ENCODE measurements at regions not wholly inside any gene's neighbourhood (a gene's known extent, or its start where the extent isn't known, plus 50 kb on each side); places are given as distances from the start of the nearest gene placed in this dataset.
"Not testable (repeated sequence)": the region's sequence is repeated elsewhere in the genome, so short reads cannot be mapped to it uniquely, and the experiment has no call there.

DNA sequence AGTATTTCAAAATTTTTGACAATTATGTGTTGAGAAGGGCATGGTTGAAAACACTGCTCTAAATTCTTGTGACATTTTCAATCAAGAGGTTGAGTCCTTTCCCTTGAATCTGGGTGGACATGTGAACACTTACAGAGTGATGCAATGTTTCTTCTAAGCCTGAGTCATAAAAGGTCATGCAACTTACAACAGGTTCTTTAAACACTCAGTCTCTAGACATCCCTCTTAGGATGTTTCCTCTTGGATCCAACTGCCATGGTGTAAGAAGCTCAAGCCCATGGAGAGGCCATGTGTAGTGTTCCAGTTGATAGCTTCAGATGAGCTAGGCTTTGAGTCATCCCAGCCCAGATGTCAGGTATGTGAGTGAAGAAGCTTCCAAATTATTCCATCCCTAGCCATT is 232.2 kb upstream of the MAOA start:
- DNase-seq: no peak

DNA sequence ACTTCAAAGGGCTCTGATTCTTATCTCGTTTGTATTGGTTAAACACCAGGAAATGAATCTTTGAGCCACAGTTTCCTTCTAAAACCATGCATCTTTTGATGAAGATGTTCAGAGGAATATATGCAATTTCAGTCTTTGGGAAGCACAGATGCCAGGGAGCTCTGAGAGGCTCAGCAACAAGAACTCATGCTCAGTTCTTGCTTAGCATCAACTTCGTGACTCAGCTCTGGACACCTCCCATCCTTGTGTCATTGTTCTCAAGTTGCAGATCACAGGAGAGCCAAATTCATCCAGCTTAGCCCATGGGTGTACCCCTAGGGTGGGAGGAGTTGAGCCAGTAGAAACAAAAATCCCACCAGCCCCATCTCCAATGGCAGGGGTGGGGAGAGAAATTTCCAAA is 219.6 kb upstream of the MAOA start:
- no peak for DNase-seq

DNA sequence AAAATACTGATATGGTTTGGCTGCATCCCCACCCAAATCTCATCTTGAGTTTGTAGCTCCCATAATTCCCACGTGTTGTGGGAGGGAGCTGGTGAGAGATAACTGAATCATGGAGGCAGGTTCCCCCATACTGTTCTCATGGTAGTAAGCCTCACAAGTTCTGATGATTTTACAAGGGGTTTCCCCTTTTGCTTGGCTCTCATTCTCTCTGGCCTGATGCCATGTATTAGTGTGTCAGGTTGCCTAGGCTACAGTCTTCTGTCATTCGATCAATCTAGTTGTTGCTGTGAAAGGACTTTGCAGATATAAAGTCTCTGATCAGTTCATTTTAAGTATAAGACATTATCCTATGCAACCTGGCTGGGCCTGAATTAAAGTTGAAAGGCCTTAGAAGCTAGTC is 209.3 kb upstream of the MAOA start:
- DNase-seq: no peak

DNA sequence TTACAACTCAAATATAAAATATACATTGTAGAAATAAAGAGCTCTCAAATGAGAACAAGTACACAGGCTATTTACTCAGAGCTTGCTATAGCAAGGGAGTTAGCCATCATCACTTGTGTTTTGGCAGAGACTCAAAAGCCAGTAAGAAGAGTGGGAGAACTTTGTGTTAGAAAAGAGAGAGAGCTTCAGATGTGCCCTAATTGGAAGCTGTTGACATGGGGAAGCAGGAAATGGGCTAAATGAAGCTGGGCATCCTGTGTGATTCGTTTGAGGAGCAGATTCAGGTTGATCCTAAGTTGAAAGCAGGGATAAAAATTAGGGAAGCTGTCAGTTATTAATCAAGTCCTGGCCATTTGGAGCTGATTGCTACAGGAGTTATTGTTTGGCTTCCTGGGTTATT is 207.4 kb upstream of the MAOA start:
- no peak for DNase-seq

DNA sequence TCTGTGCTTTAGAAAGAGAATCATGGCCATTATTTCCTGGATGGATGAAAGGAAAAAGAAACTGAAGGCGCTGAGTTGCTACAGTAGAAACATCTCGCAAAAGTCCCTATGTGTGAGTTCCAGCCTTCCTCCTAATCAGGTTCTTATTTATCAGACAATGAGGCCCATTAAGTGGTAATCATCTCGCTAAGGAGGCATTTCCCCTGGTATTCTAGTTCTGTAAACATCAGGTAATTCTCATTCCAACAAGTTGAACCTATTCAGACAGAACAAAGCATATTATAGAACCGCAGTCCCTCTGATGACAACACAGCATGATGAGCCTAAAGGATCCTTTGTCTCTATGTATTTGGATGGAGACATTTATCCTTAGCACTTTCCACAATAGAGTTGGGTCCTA is 205.7 kb upstream of the MAOA start:
- no peak for DNase-seq

DNA sequence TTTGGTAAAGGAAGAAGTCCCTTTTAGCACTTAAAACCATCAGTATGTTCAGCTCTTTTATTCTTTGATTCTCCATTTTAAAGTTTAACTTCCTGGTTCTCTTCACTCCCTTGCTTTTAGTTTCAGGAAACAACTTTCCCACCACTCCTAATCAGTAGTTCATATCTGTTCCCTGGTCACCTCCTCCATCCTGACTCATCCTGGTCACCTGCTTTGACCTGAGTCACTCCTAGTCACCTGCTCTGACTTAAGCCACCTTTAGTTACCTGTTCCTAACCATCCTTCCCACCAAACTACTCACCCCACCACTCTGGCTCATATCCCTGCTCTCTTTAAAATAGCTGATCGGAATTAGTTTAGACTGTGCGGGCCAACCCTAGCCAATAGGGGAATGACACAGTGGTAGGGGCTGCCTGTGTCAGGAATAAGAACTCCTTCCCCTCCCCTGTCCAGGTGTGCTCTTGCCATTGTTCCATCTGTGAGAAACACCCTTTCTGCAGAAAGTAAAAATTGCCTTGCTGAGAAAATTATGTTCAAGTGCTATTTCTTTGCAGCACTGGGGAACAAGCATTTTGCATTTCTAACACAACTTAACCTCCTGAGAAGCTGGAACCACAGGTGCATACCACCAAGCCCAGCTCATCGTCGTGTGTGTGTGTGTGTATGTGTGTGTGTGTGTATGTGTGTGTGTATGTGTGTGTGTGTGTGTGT is 204.0 kb upstream of the MAOA start:
- DNase-seq: not testable (repeated sequence)

DNA sequence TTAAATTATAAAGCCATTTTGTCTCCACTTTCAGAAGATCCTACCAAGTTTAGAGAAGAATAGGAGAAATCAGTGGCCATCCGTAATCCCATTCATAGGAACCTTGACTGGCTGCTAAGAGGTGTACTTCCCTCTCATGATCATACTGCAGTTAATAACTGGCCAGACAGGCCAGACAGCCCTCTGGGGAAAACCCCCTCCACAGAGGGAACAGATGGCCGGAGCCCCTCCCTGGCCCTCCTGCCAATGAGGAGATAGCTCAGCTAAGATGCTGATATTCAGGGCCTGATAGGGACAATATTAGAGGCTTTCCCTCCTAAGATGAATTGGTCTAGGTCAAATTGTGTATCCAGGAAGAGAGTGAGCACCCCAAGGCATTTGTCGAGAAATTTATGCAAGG is 200.0 kb upstream of the MAOA start:
- no peak for DNase-seq

DNA sequence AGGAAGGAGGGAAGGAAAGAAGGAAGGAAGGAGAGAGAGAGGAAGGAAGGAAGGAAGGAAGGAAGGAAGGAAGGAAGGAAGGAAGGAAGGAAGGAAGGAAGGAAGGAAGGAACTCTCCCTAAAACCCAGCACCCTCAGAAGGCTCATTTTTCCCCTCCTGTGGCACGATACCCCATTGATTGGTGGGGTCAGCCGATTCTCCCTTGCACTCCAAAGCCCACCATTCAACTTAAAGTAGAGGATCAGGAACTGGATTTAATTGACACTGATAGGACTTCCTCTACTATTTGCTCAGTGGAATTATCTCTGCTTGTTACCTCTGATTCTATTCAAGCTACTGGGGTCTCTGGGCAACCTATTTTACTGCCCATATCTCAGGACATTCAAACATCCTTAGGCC is 199.2 kb upstream of the MAOA start:
- DNase-seq: no peak

DNA sequence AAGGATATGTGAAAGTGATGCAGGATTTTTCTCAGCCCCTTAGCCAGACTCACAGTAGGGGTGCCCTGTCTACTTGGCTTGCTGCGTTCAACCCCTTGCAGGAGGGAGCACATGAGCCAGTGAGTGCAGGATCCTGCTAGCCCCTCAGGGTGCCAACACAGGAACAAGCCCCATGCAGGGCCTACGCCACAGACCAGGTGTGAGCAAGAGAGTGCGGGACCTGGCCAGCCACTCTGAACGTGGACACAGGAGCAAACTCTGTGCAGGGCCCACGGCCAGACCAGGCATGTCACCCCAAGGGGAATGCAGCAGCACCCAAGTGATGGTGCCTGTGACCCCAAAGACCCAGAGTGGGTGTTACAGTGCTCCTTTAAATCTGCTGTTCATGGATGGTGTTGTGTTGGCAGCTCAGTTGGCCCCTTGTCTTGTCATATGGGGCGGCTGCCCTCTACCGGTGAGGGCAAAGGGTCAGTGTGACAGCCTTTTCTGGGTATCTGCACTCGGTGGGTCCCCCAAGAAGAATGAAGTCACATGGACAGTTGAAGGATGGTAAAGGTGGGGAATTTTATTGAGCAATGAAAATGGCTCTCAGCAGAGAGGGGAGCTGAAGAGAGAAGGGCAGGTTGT is 188.4 kb upstream of the MAOA start:
- no peak for DNase-seq

DNA sequence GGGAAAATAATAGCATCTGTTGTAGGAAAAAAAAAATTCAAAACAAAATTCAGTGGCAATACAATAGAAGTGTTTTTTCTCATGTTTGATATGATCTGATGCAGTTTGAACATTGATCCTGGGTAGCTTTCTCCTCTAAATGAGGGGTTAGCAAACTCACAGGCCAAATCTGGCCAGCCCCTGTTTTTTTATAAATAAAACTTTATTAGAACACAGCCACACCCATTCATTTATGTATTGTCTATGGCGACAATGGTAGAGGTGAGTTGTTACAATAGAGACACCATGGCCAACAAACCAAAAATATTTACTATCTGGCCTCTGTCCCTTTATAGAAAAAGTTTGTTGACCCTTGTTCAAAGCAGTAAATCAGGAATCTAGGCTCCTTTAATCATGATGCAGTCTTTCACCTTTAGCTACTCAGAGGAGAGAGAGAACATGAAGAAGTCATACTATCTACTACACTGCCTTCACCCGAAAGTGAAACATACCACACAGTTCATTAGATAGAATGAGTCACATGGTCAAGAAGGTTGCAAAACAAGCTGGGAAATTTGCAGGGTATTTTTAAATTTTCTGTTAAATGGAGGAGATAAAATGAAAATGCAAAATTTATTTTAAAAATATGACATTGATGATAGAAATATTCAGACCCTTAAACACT is 186.6 kb upstream of the MAOA start:
- no peak for DNase-seq

DNA sequence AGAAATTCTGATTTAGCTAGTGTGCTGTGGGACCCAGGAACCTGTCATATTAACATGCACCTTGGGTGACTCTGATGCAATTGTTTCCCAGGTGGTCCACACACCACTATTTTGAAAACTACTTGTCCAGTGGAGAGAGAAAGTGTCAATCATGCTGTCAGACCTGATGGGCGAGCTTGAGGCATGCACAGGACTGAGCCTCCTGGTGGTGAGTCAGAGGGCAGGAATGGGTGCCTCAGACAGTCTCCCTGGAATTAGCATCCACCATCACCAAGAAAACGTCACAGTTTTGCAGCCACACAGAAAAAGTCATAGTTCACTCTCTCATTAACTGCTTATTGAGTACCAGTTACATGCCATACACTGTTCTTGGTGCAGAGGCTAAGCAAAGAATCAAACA is 181.8 kb upstream of the MAOA start:
- no peak for DNase-seq

DNA sequence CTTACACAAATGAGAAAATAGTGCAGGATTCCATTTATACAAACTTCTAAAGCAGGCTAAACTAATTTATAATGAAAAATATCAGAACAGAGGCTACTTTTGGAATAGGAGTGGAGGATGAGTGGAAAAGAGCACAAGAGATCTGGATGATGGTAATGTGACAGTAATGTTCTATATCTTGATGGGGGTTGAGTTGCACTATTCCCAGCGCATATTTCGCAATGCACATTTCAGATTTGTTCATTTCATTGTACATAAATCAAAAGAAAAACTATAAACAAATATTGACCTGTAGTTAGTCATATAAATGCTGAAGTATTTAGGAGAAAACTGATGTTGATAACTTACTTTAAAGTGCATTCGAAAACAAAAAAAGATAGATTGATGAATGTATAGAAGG is 177.0 kb upstream of the MAOA start:
- DNase-seq: no peak

DNA sequence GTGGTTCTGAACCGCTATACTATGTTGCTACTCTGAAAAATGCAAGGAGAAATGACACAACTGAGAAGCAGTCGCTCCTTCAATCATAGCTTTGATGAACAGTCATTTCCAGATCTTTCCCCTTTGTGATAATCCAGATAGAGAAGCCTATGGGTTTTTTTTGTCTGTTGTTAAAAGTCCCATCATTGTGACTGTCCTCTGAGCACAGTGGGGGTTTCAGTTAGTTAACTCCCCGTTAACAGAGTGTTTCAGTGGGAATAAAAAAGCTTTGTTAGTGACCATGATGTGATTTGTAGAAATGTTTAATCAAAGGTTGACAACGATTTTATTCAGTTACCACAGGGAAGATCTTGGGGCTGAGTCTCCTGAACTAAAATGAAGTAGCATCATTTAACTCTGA is 176.2 kb upstream of the MAOA start:
- DNase-seq: no peak

DNA sequence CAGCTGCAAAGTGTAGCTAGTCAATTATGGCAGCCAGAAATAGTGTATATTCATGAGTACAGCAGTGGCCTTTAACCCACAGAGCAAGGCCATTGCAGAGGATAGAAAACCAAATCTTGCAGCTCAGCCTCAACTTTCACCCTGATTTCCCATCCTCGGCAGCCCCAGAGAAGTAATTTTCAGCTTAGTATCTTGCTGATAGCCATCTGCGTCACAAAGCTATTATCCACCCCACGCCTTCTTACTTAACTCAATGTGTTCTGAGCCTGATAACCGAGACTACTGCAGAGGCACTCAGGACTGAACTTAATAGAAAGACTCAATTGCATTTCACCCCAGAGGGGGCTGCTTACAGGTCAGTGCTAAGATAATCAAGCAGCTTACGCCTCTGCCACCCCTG is 174.5 kb upstream of the MAOA start:
- DNase-seq: no peak

DNA sequence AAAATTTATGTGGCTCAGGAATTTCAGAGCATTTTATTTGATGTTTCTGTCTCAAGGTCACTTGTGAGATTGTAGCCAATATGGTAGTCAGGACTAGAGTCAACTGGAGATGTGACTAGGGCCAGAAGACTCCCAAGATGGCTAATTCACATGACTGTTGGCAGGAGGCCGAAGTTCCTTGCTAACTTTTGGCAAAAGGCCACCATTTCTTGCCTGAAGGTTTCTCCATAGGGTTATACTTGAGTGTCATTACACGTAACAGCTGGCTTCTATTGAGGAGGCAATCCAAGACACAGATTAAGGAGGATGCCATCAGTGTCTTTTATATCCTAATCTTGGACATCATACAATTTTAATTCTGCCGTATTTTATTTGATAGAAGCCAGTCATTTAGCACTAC is 162.3 kb upstream of the MAOA start:
- no peak for DNase-seq

DNA sequence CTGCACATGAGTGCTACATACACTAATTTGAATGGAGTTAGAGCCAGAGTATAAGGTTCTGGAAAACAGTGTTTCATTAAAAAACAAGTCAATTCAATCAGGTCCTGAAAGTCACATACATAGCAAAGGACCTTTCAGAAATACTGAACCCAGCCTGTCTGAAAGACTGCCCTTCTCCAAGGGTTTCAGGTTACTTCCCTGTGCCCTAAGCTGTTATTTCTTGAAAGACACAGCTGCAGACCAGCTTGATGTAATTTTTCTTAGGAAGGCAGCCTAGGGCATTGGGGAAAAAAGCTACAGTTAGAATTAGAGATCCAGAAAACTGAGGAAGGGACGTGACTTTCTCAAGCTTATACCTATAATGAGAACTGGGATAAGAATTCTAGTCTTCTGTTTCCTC is 155.9 kb upstream of the MAOA start:
- no peak for DNase-seq

DNA sequence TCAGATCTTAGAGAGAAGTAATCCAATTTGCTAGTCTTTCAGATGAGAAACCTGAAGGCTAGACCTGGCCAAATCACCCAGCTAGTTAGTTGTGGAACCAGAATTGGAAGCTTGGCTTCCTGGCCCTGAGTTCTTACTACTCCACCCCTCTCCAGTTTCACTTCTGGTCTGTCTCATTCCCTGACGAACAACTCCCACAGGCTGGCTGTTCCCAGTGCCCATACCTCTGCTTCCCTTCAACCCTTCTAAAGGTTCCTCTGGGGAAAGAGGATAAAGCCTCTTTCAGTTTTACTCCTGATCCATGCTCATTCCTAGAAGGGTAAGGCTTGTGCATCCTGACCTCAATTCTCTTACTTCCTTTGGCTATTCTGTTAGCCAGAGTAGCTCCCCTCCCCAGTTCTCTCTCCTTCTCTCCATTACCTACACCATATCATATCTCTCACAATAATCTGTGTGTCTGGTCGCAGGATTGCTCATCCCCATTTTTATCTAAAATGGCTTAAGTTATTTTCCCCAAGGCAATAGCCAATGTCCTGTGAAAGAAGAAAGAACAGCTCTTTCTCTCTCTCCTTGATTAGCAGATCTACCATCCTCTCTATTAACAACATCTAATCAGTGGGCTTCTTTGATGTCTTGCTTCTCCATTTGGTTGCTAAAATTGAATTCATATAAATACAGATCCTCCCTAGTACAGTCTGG is 155.0 kb upstream of the MAOA start:
- no peak for DNase-seq

DNA sequence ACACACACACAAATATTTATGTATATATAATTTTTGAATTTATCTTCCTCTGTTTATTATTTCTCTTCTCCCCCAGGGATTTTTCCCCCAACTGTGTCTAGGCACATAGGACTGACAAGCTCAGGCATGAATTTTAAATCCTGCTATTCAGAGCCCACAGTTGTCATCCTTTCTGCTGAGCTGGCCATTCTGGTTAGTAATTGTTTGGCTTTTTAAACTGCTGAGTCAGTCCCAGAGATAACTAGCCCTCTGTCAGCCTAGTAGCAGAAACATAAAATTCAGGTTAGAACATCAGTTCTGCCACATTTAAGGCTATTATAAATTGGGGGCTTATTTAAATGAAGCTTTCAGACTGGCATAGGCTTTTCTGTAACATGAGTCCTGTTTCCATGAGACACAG is 151.7 kb upstream of the MAOA start:
- DNase-seq: no peak

DNA sequence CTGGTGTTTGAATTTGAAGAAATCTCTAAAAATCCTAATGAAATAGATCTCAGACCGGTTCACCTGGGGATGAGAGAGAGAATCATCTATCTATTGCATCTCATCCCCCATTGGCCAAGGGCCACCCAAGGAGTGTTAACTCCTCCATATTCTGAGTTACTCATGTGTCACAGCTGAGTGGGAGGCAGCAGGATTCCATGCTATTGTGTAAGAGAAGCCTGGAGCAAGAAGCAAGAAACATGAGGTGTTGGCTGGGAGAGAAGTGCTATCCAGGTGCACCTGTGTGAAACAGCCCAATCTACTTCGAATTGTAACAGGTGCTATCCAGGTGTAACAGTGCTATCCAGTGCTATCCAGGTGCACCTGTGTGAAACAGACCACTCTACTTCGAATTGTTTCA is 150.3 kb upstream of the MAOA start:
- DNase-seq: no peak

DNA sequence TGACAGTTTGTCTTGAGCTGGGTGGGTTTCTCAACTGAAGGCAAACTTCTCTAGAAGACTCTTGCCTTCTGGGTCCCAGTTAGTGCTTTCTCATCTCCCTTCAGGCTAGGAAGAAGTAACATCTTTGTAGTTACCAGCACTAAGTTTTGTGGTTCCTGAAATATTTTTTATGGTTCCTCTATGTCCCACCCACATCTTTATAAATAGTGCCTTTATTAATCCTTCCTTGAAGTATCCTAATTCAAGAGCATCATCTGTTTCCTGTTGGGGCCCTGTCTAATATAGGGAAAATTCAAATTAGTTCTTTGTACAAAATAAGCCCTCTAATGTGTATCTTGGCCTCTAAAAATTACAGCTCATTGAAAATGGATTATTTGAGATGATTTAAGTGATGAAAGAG is 147.4 kb upstream of the MAOA start:
- DNase-seq: no peak

DNA sequence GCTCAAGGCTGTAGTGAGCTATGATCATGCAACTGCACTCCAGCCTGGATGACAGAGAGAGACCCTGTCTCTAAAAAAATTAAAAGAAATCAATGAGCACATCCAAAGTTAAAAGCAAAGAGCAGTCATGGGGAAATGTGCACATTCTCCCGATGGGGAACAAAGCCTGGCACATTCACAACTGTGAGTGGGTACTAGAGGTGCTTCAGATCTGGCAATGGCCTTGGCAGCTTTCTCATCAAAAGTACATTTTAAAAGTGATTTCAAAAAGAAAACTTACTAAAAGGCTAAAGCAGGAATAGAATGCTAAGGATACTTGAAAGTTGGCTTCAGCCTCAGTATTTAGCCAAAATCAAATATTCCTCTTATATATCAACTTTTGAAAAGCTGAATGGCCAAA is 145.9 kb upstream of the MAOA start:
- no peak for DNase-seq

DNA sequence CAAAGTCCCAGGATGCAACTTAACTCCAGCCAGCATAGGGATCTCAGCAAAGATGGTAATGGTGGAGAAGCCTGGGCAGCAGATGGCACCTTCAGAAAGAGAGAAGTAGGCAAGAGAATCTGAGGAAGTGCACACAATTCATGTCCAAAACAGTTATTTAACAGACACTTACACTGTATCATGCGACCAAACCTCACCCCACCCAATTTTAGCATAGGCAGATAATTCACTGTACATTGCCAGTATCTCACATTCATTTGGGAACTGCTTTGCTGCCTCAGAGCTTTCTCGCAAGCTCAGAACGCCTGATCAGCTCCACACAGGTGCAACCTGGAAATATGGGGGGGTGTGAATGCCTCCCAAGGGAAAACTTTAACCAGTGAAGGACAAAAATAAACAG is 143.0 kb upstream of the MAOA start:
- no peak for DNase-seq

DNA sequence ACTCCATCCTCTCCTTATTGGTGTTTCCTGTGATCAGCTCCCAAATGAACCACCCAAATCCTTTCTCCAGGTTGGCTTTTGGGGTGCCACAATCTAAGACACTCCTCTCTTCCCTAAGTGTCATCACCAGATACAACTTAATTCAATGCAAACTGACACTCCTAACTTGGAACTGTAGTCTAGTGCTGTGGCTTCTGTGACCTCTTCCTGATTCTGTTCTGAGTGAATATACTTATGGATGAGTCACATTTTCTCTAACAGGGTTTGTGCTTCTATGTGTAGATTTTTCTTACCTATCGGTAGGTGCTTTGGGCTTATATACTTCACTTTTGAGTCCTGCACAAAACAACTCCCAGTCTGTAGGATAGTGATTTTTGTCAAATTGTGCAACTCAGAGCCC is 141.3 kb upstream of the MAOA start:
- no peak for DNase-seq

DNA sequence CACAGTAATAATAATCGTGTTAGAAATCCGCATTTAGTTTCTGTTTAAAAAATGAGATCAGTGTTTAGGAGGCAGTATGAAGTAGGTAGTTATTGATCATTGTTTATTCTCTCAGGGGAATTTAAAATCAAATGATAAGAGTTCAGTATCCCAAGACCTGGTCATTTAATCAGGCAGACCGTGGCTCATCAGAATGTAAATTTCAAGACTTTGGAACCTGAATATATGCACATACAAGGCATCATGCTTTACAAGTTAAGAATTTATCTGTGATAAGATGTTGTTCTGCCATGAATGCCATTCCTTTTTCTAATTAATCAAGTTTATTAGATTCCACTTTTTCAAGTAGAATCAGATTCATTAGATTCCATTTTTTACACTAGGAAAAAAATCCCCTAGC is 133.5 kb upstream of the MAOA start:
- no peak for DNase-seq

Measured in hematopoietic multipotent progenitor cell treated with erythropoietin and hydrocortisone succinate and interleukin-3 and kit ligand, for 6 days (in vitro differentiated cells).